ENCODE measurements at regions not wholly inside any gene's neighbourhood (a gene's known extent, or its start where the extent isn't known, plus 50 kb on each side); places are given as distances from the start of the nearest gene placed in this dataset.

- no peak overlapping the region for H3K27ac ChIP-seq
- TF ChIP-seq POLR2AphosphoS5 (IDR thresholded peaks at IDR 0.05), result no peak
- no peak for TF ChIP-seq POLR2A (IDR thresholded peaks at IDR 0.05)
- TF ChIP-seq CTCF (IDR thresholded peaks at IDR 0.05), result no peak
- TF ChIP-seq EP300 (IDR thresholded peaks at IDR 0.05), result no peak
- H3K36me3 ChIP-seq, result no peaks in the 10 kb centered on the region
- no peaks in the 10 kb centered on the region for H3K4me1 ChIP-seq
- 97% methylated on average over 6 of the region's 6 CpGs for WGBS
- H3K9me3 ChIP-seq, result no peaks in the 10 kb centered on the region
- no peak for DNase-seq (ENCODE audit: low spot score in 2 of 2)
- peaks cover 16% of the 10 kb centered on the region for H3K27me3 ChIP-seq
- H3K4me3 ChIP-seq, result no peak overlapping the region
Measured at GRCh38 chr6:163635315-163635714, 220.8 kb downstream of the QKI start.

GRCh38 chr6:163634211-163635171 is 220.0 kb downstream of the QKI start:
- no peak for DNase-seq (ENCODE audit: low spot score in 2 of 2)
- 61% methylated on average over 21 of the region's 21 CpGs for WGBS
- TF ChIP-seq CTCF (IDR thresholded peaks at IDR 0.05), result no peak
- no peak for TF ChIP-seq POLR2A (IDR thresholded peaks at IDR 0.05)
- TF ChIP-seq EP300 (IDR thresholded peaks at IDR 0.05), result no peak
- TF ChIP-seq POLR2AphosphoS5 (IDR thresholded peaks at IDR 0.05), result no peak
- H3K27me3 ChIP-seq, result peaks cover 19% of the 10 kb centered on the region
- H3K27ac ChIP-seq, result no peak overlapping the region
- no peaks in the 10 kb centered on the region for H3K36me3 ChIP-seq
- H3K4me1 ChIP-seq, result no peaks in the 10 kb centered on the region
- no peaks in the 10 kb centered on the region for H3K9me3 ChIP-seq
- H3K4me3 ChIP-seq, result no peak overlapping the region

- TF ChIP-seq POLR2AphosphoS5 (IDR thresholded peaks at IDR 0.05), result no peak
- TF ChIP-seq EP300 (IDR thresholded peaks at IDR 0.05), result no peak
- TF ChIP-seq POLR2A (IDR thresholded peaks at IDR 0.05), result no peak
- TF ChIP-seq CTCF (IDR thresholded peaks at IDR 0.05), result no peak
- 43% methylated on average over 22 of the region's 22 CpGs for WGBS
- no peak overlapping the region for H3K4me3 ChIP-seq
- no peaks in the 10 kb centered on the region for H3K36me3 ChIP-seq
- H3K9me3 ChIP-seq, result no peaks in the 10 kb centered on the region
- no peak for DNase-seq (ENCODE audit: low spot score in 2 of 2)
- no peaks in the 10 kb centered on the region for H3K4me1 ChIP-seq
- peaks cover 19% of the 10 kb centered on the region for H3K27me3 ChIP-seq
- no peak overlapping the region for H3K27ac ChIP-seq
Measured at GRCh38 chr6:163630991-163631390, 216.5 kb downstream of the QKI start.

- no peaks in the 10 kb centered on the region for H3K9me3 ChIP-seq
- no peak overlapping the region for H3K27ac ChIP-seq
- no peaks in the 10 kb centered on the region for H3K4me1 ChIP-seq
- H3K36me3 ChIP-seq, result no peaks in the 10 kb centered on the region
- H3K4me3 ChIP-seq, result no peak overlapping the region
- no peak for DNase-seq (ENCODE audit: low spot score in 2 of 2)
- WGBS, result 11% methylated on average over 12 of the region's 34 CpGs
- TF ChIP-seq POLR2A (IDR thresholded peaks at IDR 0.05) (no peak), EP300 (IDR thresholded peaks at IDR 0.05) (no peak), POLR2AphosphoS5 (IDR thresholded peaks at IDR 0.05) (no peak), CTCF (IDR thresholded peaks at IDR 0.05) (no peak)
- H3K27me3 ChIP-seq, result peaks cover 19% of the 10 kb centered on the region
Measured at GRCh38 chr6:163630572-163630971, 216.1 kb downstream of the QKI start.

- no peaks in the 10 kb centered on the region for H3K9me3 ChIP-seq
- H3K4me1 ChIP-seq, result no peaks in the 10 kb centered on the region
- DNase-seq (ENCODE audit: low spot score in 2 of 2), result no peak
- no peaks in the 10 kb centered on the region for H3K36me3 ChIP-seq
- H3K27ac ChIP-seq, result no peak overlapping the region
- peaks cover 19% of the 10 kb centered on the region for H3K27me3 ChIP-seq
- no peak overlapping the region for H3K4me3 ChIP-seq
- WGBS, result 85% methylated on average over 8 of the region's 16 CpGs
- TF ChIP-seq POLR2A (IDR thresholded peaks at IDR 0.05) (no peak), CTCF (IDR thresholded peaks at IDR 0.05) (no peak), EP300 (IDR thresholded peaks at IDR 0.05) (no peak), POLR2AphosphoS5 (IDR thresholded peaks at IDR 0.05) (no peak)
Measured at GRCh38 chr6:163630096-163630495, 215.6 kb downstream of the QKI start.
